Natural killer cell (primary cell): ENCODE measurements at regions not wholly inside any gene's neighbourhood (a gene's known extent, or its start where the extent isn't known, plus 50 kb on each side); places are given as distances from the start of the nearest gene placed in this dataset.

ENCODE experiments used
- ATAC-seq, 3 donors: fragments of 150-1000 bp in 2 of 3; fragments of 200-7000 bp in 1 of 3; cut with Tn5 transposase; 1 replicate in 1 of 3; 2 replicates in 2 of 3; pipeline ENCODE4 v1.10.0; 2021; ENCODE audit warnings: mild to moderate bottlenecking in 2 of 3, moderate library complexity in 2 of 3
- DNase-seq, 2 donors: peaks; one replicate each; pipeline versions ENCODE4 v3.0.0 to v3.0.0-alpha.2; 2013 to 2021; ENCODE audit warnings: mixed read lengths in 1 of 2
- H3K27ac ChIP-seq: one replicate; pipeline ENCODE4 v1.5.1; 2013; ENCODE audit warnings: mild to moderate bottlenecking, low read length
- H3K27me3 ChIP-seq: one replicate; pipeline ENCODE4 v1.6.1; 2013; ENCODE audit warnings: low read length; ENCODE audit not compliant: control insufficient read depth, insufficient read depth
- H3K36me3 ChIP-seq: one replicate; pipeline ENCODE4 v1.6.1; 2013; ENCODE audit warnings: low read length; ENCODE audit not compliant: control insufficient read depth, insufficient read depth
- H3K4me1 ChIP-seq: one replicate; pipeline ENCODE4 v1.6.1; 2013; ENCODE audit warnings: low read length; ENCODE audit not compliant: control insufficient read depth, insufficient read depth
- H3K4me3 ChIP-seq: one replicate; pipeline ENCODE4 v1.5.1; 2013; ENCODE audit warnings: low read length
- H3K9me3 ChIP-seq: one replicate; pipeline ENCODE4 v1.6.1; 2013; ENCODE audit warnings: low read length; ENCODE audit not compliant: control insufficient read depth, insufficient read depth
- H3K27ac Mint-ChIP-seq, 2 donors: one replicate each; pipeline ENCODE4 v1.8.0; 2022; ENCODE audit warnings: mild to moderate bottlenecking in 2 of 2, mixed read lengths in 2 of 2, moderate library complexity in 1 of 2
- H3K27me3 Mint-ChIP-seq, 2 donors: one replicate each; pipeline ENCODE4 v1.8.0; 2022; ENCODE audit warnings: low read depth in 2 of 2, mixed read lengths in 2 of 2
- H3K36me3 Mint-ChIP-seq: one replicate; pipeline ENCODE4 v1.8.0; 2022; ENCODE audit warnings: mixed read lengths
- H3K4me1 Mint-ChIP-seq, 2 donors: one replicate each; pipeline ENCODE4 v1.8.0; 2022; ENCODE audit warnings: mixed read lengths in 2 of 2
- H3K4me3 Mint-ChIP-seq: one replicate; pipeline ENCODE4 v1.8.0; 2022; ENCODE audit warnings: mild to moderate bottlenecking, moderate library complexity, mixed read lengths
- H3K9me3 Mint-ChIP-seq, 2 donors: one replicate each; pipeline ENCODE4 v1.8.0; 2022; ENCODE audit warnings: mixed read lengths in 2 of 2
- WGBS: methylation state at CpG from one replicate; pipeline ENCODE4 v1.1.7; 2013; ENCODE audit warnings: missing lambda C conversion rate; ENCODE audit not compliant: insufficient coverage; 5-methylcytosine and 5-hydroxymethylcytosine counted together
- intact Hi-C: fragments of 100-400 bp; cut with micrococcal nuclease; formaldehyde crosslinking; loops from one replicate; pipeline ENCODE4 v1.14.2; 2022
- TF ChIP-seq, protein P1 (sequence below): fragments of 200-600 bp; IDR thresholded peaks from one replicate; pipeline ENCODE4 v1.8.0; 2022; ENCODE audit warnings: antibody characterized with exemption

DNA sequence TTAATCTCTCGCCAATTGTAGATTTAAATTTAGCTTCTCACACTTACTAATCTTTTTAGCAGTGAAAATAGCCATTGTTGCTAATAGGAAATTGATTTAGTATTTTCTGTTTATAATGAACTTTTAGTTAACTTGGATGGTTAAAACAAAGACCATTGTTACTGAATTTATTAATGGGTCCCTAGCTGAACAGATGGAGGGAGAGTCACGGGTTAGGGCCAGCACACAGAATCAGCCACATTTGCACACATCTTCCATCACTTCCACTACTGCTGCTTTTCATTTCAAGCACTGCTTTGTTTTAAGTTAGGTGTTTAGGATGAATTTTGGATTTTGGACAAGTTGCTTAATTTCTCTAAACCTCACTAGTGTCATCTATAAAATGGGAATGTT lies 125.9 kb upstream of the ADAMTSL1 start:
- Mint-ChIP-seq H3K4me3 (no peak overlapping the region), H3K9me3 (peaks cover 2 to 5% of the 10 kb centered on the region in 2 donors), H3K4me1 (no peaks in the 10 kb centered on the region), H3K27ac (no peak overlapping the region), H3K27me3 (no peaks in the 10 kb centered on the region), H3K36me3 (no peaks in the 10 kb centered on the region)
- H3K27me3 ChIP-seq: no peaks in the 10 kb centered on the region
- ATAC-seq (no peak), DNase-seq (no peak)
- WGBS: no CpG with 5 or more reads among the region's 2 CpGs
- H3K4me1 ChIP-seq: no peaks in the 10 kb centered on the region
- TF ChIP-seq, protein P1, sequence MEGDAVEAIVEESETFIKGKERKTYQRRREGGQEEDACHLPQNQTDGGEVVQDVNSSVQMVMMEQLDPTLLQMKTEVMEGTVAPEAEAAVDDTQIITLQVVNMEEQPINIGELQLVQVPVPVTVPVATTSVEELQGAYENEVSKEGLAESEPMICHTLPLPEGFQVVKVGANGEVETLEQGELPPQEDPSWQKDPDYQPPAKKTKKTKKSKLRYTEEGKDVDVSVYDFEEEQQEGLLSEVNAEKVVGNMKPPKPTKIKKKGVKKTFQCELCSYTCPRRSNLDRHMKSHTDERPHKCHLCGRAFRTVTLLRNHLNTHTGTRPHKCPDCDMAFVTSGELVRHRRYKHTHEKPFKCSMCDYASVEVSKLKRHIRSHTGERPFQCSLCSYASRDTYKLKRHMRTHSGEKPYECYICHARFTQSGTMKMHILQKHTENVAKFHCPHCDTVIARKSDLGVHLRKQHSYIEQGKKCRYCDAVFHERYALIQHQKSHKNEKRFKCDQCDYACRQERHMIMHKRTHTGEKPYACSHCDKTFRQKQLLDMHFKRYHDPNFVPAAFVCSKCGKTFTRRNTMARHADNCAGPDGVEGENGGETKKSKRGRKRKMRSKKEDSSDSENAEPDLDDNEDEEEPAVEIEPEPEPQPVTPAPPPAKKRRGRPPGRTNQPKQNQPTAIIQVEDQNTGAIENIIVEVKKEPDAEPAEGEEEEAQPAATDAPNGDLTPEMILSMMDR: no peak
- no peak overlapping the region for H3K27ac ChIP-seq
- no peak overlapping the region for H3K4me3 ChIP-seq
- no peaks in the 10 kb centered on the region for H3K9me3 ChIP-seq
- intact Hi-C loops: no loop called here
- H3K36me3 ChIP-seq: no peaks in the 10 kb centered on the region

DNA sequence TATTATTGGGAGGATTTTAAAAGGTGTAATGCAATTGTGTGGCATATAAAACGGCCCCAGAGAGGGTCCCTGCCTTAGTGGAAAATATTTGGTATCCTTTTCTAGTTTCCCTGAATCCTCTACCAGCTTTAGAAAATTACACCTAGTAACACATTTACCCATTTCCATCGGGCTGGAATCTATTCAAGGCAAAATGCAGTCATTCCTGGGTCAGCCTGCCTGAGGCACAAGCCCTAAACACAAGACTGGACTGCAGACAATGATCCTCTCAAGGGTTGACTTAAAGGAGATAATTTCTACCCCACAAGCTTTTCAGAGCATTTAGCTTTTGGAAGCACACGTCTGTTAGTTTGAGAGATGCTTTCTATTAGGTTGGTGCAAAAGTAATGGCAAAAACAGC lies 124.4 kb upstream of the ADAMTSL1 start:
- 54% methylated on average over 2 of the region's 3 CpGs for WGBS
- no peaks in the 10 kb centered on the region for H3K4me1 ChIP-seq
- Mint-ChIP-seq H3K27ac (no peak overlapping the region), H3K4me1 (no peaks in the 10 kb centered on the region), H3K36me3 (no peaks in the 10 kb centered on the region), H3K9me3 (peaks cover 0 to 5% of the 10 kb centered on the region in 2 donors), H3K27me3 (no peaks in the 10 kb centered on the region), H3K4me3 (no peak overlapping the region)
- DNase-seq (no peak), ATAC-seq (no peak)
- no peaks in the 10 kb centered on the region for H3K36me3 ChIP-seq
- intact Hi-C loops: no loop called here
- no peak overlapping the region for H3K27ac ChIP-seq
- H3K9me3 ChIP-seq: no peaks in the 10 kb centered on the region
- H3K27me3 ChIP-seq: no peaks in the 10 kb centered on the region
- H3K4me3 ChIP-seq: no peak overlapping the region
- TF ChIP-seq, protein P1: no peak

DNA sequence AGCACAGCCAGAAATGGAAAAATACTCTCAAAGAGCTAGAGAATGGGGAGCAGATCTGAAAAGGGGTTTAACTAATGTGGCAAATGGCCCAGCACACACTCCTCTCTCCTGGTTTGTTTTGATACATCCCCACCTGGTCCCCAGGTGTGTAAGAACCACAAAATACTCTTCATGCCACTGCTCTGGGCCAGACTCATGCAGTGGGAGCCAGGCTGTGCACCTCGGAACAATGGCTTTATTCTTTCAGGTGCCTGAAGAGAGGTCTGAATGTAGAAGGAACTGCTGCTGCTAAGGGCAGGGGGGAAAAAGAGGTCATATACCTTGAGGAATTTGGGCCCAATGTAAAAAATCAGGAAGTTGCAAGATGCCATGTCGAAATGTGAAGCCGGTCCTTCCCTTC lies 123.9 kb upstream of the ADAMTSL1 start:
- no peak overlapping the region for H3K4me3 ChIP-seq
- no peak overlapping the region for H3K27ac ChIP-seq
- no peaks in the 10 kb centered on the region for H3K36me3 ChIP-seq
- Mint-ChIP-seq H3K4me3 (no peak overlapping the region), H3K27ac (no peak overlapping the region), H3K9me3 (peaks cover 0 to 5% of the 10 kb centered on the region in 2 donors), H3K27me3 (no peaks in the 10 kb centered on the region), H3K4me1 (no peaks in the 10 kb centered on the region), H3K36me3 (no peaks in the 10 kb centered on the region)
- H3K9me3 ChIP-seq: no peaks in the 10 kb centered on the region
- DNase-seq (no peak), ATAC-seq (no peak)
- TF ChIP-seq, protein P1: no peak
- intact Hi-C loops: no loop called here
- no peaks in the 10 kb centered on the region for H3K27me3 ChIP-seq
- 88% methylated on average over 3 of the region's 3 CpGs for WGBS
- no peaks in the 10 kb centered on the region for H3K4me1 ChIP-seq

DNA sequence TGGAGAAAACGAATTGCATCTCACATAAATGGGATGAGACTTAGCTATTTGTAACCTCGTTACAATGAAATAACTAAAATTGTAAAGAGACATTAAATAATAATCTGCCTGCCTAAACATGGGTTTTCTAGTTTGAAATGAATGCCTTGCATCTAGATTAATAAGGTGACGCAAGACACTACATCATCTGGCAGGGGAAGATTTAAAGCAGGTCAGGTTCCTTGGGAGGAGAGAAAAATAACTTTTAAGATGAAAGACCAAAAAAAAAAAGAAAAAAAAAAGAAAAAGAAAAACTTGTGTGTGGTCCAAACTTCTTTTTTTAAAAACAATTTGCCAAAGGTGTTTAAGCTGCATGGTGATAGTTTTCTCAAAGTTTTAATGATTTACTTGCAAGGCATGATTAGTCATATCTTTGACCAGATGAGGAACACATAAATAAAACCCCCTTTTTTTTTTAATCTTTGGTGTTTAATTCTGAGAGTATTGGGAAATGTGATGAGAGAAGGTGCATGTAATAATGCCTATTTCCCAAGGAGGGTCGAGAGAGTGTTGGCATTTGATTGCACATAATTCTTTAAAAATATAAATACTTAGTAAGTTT lies 122.9 kb upstream of the ADAMTSL1 start:
- H3K4me1 ChIP-seq: no peaks in the 10 kb centered on the region
- no peak overlapping the region for H3K4me3 Mint-ChIP-seq
- TF ChIP-seq, protein P1: no peak
- DNase-seq (no peak), ATAC-seq (no peak)
- H3K27me3 Mint-ChIP-seq: no peaks in the 10 kb centered on the region
- WGBS: 100% methylated on average over 1 of the region's 4 CpGs
- no peaks in the 10 kb centered on the region for H3K36me3 Mint-ChIP-seq
- H3K9me3 Mint-ChIP-seq: peaks cover 0 to 2% of the 10 kb centered on the region in 2 donors
- H3K9me3 ChIP-seq: no peaks in the 10 kb centered on the region
- H3K27ac ChIP-seq: no peak overlapping the region
- H3K4me1 Mint-ChIP-seq: no peaks in the 10 kb centered on the region
- no peaks in the 10 kb centered on the region for H3K27me3 ChIP-seq
- no peak overlapping the region for H3K27ac Mint-ChIP-seq
- intact Hi-C loops: no loop called here
- H3K36me3 ChIP-seq: no peaks in the 10 kb centered on the region
- H3K4me3 ChIP-seq: no peak overlapping the region
